Fibroblast of upper back skin (primary cell): ENCODE measurements at regions not wholly inside any gene's neighbourhood (a gene's known extent, or its start where the extent isn't known, plus 50 kb on each side); places are given as distances from the start of the nearest gene placed in this dataset.
"Not testable (repeated sequence)": the region's sequence is repeated elsewhere in the genome, so short reads cannot be mapped to it uniquely, and the experiment has no call there.

Source experiments
- DNase-seq: peaks from one replicate; pipeline ENCODE4 v3.0.0-alpha.2; 2013

- DNase-seq, result peak; percentile 85
Observed at GRCh38 chr17:56694825-56695224, 101.3 kb downstream of the NOG start.

- peak; percentile 42 for DNase-seq
Observed at GRCh38 chr17:56697190-56697589, 103.7 kb downstream of the NOG start.

- peak; percentile 99 for DNase-seq
Observed at GRCh38 chr17:56699186-56699894, 105.8 kb downstream of the NOG start.

DNA sequence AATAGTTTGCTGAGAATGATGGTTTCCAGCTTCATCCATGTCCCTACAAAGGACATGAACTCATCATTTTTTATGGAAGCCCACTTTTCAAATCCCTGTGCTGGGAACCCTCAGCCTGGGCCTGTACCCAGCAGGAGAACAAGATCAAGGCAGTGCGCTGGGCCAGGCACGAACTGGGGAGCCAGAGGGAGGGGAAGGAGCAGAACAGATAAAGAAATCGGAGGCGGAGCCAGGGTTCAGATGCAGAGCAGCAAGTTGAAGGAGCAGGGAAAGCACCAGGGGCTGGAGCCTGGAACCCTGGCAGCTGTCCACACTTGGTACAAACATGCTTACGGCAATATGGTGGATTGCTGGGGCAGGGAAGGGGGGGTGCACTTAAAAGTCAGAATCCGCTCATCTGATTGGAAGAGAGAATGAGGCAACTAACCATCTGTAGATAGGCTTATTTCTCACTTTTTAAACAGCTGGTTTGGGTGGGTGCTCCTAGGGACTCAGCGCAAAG is 107.5 kb downstream of the NOG start:
- peak; percentile 34 for DNase-seq

DNA sequence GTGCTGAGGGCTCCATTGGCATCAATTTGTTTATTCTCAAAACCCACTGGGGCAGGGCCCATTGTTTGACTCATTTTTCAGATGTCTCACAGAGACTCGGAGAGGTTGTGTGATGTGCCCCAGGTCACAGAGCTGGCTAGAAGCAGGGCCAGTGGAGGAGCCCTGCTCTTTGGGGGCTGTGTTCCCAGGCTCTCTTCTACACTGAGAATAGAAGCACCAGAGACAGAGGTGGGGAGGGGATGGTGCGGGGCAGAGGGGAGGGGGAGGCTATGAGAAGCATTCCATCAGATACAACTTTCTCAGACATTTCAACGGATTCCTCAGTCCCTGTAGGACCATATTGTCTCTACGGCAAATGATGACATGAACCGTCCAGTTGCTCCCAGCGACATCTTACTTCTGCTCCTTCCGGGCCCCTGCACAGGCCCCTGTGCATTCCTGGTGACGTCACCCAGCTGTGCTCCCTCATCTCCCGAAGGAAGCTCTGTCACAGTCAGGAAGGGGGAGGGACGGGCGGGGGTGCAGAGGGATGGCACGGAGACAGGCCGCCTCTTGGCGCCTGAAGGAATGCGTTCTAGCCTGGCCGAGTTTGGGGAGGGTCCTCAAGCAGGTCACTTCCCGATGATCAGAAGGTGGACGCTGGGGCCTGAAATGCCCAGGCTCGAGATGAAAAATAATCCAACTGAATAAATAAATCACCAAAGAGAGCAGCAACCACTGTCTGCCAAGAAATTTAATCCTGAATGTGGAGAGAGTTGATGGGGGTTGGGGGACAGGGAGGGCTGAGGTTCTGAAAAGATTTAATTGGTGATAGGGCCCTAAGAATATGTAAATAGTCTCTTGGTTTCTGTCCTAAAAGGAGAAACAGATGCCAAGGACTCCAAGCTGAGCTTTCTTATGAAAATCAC is 114.1 kb downstream of the NOG start:
- DNase-seq, result peak; percentile 82

- peak; percentile 70 for DNase-seq
Observed at GRCh38 chr17:56708220-56708558, 114.7 kb downstream of the NOG start.

GRCh38 chr17:56708670-56709410 is 115.3 kb downstream of the NOG start:
- DNase-seq, result no peak

- no peak for DNase-seq
Observed at GRCh38 chr17:56710986-56711385, 117.5 kb downstream of the NOG start.

- DNase-seq, result peak; percentile 80
Observed at GRCh38 chr17:56715613-56716357, 117.9 kb downstream of the C17orf67 start.

- DNase-seq, result no peak
Observed at GRCh38 chr17:56717471-56717870, 116.2 kb downstream of the C17orf67 start.

GRCh38 chr17:56718515-56718914 is 115.2 kb downstream of the C17orf67 start:
- no peak for DNase-seq

DNA sequence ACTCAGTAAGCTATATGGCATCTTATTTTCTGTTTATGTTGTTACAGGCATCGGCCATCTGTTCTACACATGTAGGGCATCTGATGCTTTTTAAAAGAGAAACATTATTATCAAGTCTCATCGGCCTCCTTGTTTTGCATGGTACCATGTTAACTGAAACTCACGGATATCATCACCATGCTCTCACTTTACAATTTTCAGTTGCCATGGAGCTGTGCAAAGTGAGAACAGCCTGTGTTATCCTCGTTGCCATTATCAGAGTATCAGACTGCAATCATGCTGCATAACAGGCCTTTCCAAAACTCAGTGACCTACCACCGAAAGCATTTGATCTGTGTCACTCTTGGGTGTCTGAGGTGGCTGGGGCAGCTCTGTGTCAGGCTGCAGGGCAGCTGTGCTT is 110.3 kb downstream of the C17orf67 start:
- DNase-seq, result no peak

GRCh38 chr17:56724664-56725063 is 109.1 kb downstream of the C17orf67 start:
- DNase-seq, result no peak

DNA sequence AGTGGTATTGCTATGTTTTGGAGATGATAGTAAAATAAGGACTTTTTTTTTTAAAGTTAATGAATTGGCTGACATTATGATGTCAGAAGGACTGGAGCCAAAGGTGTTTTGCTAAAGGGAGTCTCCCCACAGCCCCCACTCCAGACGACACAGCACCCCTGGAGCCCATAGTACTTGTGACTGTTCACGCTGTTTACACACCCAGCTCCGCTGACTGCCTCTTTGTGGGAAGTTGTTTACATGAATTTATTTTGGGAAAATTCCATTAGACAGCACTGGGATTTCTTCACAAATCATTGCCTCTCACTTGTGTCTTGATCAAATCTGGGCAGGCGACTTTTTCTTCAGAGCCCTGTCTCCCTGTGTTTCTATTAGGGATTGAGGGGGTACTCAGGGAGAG is 108.6 kb downstream of the C17orf67 start:
- DNase-seq, result no peak

GRCh38 chr17:56727876-56728617 is 105.7 kb downstream of the C17orf67 start:
- no peak for DNase-seq

- DNase-seq, result not testable (repeated sequence)
Observed at GRCh38 chr17:56731096-56731495, 102.6 kb downstream of the C17orf67 start.

DNA sequence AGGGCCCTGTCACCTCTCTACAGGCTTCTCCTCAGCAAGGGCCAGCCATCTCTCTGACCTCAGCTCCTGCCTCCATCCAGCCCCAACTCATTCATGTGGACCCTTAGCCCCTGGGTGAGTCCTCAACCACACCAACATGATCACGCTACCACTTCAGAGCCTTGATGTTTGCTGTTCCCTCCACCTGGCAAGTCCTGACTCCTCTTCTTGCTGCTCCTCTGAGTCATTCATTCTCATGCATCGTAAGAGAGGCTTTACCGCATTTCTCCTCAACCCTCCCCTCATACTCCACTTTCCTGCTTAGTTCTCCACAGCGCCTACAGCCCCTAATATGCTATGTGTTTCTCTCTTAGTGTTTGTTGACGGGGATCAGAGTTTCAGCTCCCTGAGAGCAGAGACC is 99.9 kb downstream of the C17orf67 start:
- DNase-seq, result no peak

GRCh38 chr17:56735842-56736241 is 97.9 kb downstream of the C17orf67 start:
- DNase-seq, result no peak

DNA sequence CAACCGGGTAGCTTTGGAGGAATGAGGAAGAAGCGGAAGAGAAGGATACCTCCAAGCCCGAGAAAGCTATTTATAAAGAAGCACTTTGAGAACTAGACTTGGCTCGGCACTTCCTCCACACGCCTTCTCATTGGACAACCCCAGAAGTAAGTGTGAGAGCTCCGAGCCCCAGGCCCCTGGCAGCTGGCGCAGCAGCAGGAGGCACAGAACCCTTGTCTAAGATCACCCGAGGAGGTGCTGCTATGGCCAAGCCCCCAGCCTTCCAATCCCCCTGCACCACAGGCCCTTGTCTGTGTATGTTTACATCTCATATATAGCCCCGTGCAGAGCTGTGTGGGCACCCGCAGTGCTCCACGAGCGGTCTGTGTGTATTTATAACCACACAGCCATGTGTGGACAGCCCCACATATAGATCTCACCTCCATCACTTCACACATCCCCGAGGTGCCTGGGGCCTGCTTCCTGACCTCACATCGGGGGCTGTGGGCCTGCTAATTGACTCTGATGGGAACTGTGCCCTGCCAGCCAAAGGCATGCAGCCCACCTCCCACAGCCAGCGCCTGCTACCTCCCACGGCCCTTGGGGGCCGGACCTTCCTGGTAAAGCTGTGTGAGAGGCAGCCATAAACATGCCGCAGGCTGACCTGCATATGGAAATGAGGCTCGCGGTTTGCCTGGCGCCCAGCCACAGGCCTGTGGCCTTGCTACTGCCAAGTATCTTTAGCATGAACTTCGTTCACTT is 96.1 kb downstream of the C17orf67 start:
- peak; percentile 84 for DNase-seq

DNA sequence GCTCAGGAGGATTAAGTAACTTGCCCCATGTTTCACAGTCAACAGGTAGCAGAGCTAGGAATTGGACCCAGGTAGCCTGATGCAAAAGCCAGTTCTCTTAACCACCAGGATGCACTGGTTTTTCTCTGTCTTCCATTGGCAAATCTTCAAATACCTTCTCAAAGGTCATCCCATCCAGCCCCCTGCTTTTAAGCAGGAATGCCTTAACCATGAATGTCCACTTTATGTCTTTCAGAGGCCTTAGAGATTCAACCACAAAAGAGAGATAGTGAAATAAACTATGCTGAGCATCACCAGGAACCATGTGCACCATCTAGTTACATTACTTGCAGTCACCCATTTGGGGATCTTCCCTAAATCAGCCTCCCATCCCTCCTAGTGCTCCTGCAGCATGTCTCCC is 94.3 kb downstream of the C17orf67 start:
- DNase-seq, result peak; percentile 71

DNA sequence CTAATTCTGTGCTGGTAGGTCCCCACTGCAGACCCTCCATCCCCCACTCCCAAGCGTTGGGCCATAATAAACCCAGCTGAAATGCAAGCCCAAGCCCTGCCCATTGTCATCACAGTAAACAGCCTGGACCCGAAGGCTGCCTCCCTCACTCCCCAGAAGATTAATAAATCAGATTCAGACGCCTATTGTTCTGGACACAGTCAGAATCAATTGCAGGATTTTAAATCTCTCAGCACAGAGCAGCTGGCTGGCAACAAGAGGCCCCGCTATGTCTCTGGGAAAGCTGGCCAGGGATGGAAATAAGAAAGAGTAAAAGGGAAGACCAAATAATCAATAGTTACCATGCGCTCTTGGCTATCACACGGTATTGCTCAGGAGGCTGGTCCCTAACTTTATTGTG is 93.9 kb downstream of the C17orf67 start:
- DNase-seq, result no peak
